NT2/D1 (cell line): ENCODE measurements at regions not wholly inside any gene's neighbourhood (a gene's known extent, or its start where the extent isn't known, plus 50 kb on each side); places are given as distances from the start of the nearest gene placed in this dataset.

Experiments
- SUZ12 ChIP-seq: IDR thresholded peaks from 2 replicates; pipeline ENCODE4 v1.6.1; 2011; ENCODE audit not compliant: insufficient read length, insufficient read depth; ENCODE audit errors: extremely low read depth
- ZNF274 ChIP-seq: IDR thresholded peaks from 2 replicates; pipeline ENCODE4 v1.6.1; 2011; ENCODE audit warnings: mild to moderate bottlenecking, low read depth, low read length

DNA sequence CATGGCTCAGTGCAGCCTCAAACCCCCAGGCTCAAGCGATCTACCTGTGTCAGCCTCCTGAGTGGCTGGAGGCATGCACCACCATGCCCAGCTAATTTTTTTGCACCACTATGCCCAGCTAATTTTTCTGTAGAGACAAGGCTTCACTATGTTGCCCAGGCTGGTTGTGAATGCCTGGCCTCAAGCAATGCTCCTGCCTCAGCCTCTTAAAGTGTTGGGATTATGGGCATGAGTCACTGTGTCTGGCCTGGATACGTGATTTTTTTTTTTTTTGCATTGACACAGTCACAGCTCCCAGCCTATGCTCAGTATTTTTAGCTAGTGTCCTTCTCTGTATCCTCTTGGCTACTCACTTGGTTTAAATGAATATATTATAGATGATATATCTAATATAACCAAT lies 377.0 kb upstream of the TNRC6C start:
- TF ChIP-seq ZNF274 (no peak), SUZ12 (no peak)
